AG09309 (cell line): ENCODE measurements at regions not wholly inside any gene's neighbourhood (a gene's known extent, or its start where the extent isn't known, plus 50 kb on each side); places are given as distances from the start of the nearest gene placed in this dataset.

Source experiments
- DNase-seq: peaks from one replicate; pipeline ENCODE4 v3.0.0-alpha.2; 2010; ENCODE audit warnings: low read depth
- H3K4me3 ChIP-seq: 2 replicates; pipeline ENCODE4 v1.5.1; 2011; ENCODE audit warnings: mild to moderate bottlenecking, low read depth, low read length, moderate library complexity; ENCODE audit not compliant: control insufficient read depth
- TF ChIP-seq, protein P1 (sequence below): IDR thresholded peaks from 2 replicates; pipeline ENCODE4 v1.5.1; 2011; ENCODE audit warnings: mild to moderate bottlenecking, low read depth, low read length, inconsistent platforms; ENCODE audit not compliant: insufficient read depth, control insufficient read depth; ENCODE audit errors: missing control alignments

DNA sequence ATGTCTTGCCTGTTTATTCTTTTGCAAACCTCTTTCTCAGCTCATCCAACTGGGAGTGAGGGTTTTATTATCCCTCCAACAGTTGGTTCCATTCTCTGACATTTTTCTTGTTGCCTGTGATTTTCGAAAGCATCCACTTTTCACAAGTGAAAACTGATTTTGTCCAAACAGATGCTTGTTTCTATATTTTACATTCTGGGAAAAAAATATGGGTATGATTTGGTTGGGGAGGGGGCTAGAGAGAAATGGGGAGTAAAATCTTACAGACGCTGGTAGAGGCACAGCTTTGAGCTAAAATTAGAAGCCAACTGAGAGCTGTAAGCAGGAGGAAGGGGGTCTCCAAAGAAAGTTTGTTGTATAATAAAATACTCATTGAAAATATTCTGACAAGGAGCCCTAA, 745.3 kb upstream of the CELF4 start:
- TF ChIP-seq, protein P1, sequence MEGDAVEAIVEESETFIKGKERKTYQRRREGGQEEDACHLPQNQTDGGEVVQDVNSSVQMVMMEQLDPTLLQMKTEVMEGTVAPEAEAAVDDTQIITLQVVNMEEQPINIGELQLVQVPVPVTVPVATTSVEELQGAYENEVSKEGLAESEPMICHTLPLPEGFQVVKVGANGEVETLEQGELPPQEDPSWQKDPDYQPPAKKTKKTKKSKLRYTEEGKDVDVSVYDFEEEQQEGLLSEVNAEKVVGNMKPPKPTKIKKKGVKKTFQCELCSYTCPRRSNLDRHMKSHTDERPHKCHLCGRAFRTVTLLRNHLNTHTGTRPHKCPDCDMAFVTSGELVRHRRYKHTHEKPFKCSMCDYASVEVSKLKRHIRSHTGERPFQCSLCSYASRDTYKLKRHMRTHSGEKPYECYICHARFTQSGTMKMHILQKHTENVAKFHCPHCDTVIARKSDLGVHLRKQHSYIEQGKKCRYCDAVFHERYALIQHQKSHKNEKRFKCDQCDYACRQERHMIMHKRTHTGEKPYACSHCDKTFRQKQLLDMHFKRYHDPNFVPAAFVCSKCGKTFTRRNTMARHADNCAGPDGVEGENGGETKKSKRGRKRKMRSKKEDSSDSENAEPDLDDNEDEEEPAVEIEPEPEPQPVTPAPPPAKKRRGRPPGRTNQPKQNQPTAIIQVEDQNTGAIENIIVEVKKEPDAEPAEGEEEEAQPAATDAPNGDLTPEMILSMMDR: no peak
- DNase-seq: no peak
- H3K4me3 ChIP-seq: no peak overlapping the region

GRCh38 chr18:38307914-38308313, 742.3 kb upstream of the CELF4 start:
- no peak overlapping the region for H3K4me3 ChIP-seq
- TF ChIP-seq, protein P1: no peak
- no peak for DNase-seq

DNA sequence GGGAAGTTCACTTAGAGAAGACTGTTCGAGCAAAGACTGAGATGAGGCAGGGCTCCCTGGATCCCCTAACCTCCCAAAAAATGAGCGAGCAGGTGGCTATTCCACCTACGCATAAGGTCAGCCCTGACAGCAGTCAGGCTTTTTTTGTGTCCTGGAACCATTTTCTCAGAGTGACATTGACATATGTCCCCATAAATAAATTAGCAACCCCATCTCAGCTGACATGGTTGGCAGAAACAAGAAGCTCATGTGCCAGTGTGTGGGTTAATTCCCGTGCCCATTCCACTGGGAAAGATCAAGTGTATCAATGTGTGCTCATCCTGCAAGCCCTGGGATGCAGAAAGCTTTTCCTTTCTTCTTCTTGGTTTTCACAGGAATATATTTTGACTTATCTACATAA, 740.4 kb upstream of the CELF4 start:
- H3K4me3 ChIP-seq: no peak overlapping the region
- TF ChIP-seq, protein P1: no peak
- DNase-seq: no peak

GRCh38 chr18:38301621-38302020, 736.0 kb upstream of the CELF4 start:
- no peak for DNase-seq
- TF ChIP-seq, protein P1: no peak
- H3K4me3 ChIP-seq: no peak overlapping the region

GRCh38 chr18:38297910-38298309, 732.3 kb upstream of the CELF4 start:
- TF ChIP-seq, protein P1: no peak
- DNase-seq: no peak
- H3K4me3 ChIP-seq: no peak overlapping the region

- DNase-seq: no peak
- no peak overlapping the region for H3K4me3 ChIP-seq
- TF ChIP-seq, protein P1: no peak
Observed at GRCh38 chr18:38290229-38290628, 724.6 kb upstream of the CELF4 start.

- DNase-seq: no peak
- H3K4me3 ChIP-seq: no peak overlapping the region
- TF ChIP-seq, protein P1: no peak
Observed at GRCh38 chr18:38284972-38285371, 719.4 kb upstream of the CELF4 start.
